VCaP (cell line): ENCODE measurements at regions not wholly inside any gene's neighbourhood (a gene's known extent, or its start where the extent isn't known, plus 50 kb on each side); places are given as distances from the start of the nearest gene placed in this dataset.

Experiments used
- H3K27ac ChIP-seq: fragments of 450-650 bp; 2 replicates; pipeline ENCODE4 v1.5.1; 2017
- TF ChIP-seq, protein P1 (sequence below): fragments of 450-650 bp; conservative IDR thresholded peaks from 2 replicates; pipeline ENCODE4 v1.5.1; 2017; ENCODE audit warnings: mild to moderate bottlenecking, moderate library complexity

DNA sequence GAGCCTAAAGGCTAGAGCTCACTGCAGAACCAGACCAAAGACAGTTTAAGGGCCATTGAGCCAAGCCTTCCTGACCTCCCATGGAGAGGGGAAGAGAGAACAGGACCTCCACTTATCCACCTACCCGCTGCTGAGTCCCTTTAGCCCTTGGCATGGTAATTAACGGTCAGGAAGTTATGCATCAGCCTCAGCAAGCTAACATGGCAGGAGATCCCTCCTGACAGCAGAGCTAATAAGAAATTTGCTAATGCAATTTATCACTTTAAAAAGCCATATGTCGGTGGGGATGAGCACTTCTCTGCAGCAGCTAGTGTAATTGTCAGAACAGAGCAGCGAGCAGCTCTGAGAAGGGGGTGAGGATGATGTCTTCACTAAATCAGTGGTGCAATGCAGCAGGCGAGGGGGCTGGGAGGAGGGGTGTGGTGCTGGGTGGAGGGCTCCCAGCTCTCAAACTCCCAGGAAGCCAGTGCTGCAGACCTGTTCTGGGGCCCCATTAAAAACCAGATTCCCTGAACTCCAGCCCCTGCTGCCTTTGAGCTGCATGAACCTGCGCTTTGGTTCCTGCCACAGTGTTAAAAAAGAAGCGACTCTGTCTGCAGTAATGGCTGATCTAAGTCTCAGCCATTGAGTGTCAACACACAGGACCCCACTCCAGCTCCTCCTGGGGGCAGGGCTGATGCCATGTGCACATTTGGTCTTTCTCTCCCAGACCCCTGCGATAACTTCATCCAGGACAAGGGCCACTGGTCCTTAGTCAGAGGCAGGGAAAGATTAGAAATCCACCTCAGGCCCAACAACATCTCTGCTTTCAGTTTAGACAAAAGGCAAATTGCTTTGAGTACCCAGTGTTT lies 63.0 kb upstream of the CALM2 start:
- no peak overlapping the region for H3K27ac ChIP-seq
- TF ChIP-seq, protein P1, sequence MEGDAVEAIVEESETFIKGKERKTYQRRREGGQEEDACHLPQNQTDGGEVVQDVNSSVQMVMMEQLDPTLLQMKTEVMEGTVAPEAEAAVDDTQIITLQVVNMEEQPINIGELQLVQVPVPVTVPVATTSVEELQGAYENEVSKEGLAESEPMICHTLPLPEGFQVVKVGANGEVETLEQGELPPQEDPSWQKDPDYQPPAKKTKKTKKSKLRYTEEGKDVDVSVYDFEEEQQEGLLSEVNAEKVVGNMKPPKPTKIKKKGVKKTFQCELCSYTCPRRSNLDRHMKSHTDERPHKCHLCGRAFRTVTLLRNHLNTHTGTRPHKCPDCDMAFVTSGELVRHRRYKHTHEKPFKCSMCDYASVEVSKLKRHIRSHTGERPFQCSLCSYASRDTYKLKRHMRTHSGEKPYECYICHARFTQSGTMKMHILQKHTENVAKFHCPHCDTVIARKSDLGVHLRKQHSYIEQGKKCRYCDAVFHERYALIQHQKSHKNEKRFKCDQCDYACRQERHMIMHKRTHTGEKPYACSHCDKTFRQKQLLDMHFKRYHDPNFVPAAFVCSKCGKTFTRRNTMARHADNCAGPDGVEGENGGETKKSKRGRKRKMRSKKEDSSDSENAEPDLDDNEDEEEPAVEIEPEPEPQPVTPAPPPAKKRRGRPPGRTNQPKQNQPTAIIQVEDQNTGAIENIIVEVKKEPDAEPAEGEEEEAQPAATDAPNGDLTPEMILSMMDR: no peak

DNA sequence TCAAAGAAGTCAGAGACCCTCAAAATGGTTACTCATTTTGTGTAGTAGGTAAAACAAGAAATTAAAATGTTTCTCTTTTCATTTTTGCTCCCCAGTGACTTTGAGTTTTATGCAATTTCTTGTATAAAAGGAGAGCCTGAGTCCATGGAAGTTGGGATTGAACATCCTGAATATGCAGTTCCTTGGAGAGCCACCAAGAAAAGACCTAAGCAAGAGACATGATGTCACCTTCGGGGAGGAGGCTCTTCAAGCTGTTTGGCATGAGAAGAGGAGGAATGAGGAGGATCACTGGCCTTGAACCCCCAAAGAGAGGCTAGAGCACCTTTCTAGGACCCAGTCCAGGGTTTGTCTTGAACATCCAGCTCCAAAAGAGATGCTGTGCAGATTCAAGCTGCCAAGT lies 62.3 kb upstream of the CALM2 start:
- TF ChIP-seq, protein P1: no peak
- no peak overlapping the region for H3K27ac ChIP-seq

DNA sequence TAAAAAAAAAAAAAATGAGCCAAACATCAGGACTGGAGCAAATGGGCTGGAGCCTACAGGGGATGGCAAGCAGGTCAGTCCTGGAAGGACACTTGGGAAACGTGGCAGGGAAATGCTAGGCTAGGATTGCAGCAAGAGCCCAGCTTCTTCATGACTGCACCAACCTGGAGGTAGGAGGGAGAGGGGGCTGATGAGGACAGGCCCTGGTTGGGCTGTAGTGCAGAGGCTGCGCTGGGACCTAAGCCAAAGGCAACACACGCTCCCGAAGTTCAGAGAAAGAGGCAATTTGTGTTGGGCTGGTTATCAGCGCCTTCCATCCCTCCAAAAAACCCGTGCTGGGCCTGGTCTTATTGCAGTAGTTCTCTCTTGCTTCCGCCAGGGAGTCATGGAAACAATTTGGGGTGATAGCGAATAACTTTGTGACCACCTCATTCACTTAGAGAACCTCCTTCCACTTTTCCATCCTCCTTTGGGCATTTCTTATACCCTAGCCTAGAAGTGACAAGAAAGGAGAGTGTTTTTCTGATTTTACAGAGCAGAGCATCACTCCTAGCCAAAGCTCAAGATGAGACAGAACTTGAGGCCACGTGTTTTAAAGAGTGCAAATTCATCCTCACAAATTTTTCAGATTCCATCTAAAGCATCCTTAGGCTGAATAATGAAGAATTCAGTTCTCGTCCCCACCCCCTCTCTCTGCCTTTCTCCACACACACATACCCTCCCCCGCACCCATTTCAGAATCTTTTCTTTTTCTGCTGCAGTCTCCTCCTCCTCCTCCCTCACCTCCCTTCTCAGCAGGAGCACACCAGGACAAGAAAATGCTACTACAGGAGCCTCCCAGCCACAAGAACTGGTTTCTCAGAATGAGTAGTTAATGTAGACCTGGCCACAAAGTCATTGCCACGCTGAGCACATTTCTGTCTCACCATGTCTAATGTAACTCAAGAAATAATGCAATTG lies 61.3 kb upstream of the CALM2 start:
- H3K27ac ChIP-seq: no peak overlapping the region
- TF ChIP-seq, protein P1: no peak

DNA sequence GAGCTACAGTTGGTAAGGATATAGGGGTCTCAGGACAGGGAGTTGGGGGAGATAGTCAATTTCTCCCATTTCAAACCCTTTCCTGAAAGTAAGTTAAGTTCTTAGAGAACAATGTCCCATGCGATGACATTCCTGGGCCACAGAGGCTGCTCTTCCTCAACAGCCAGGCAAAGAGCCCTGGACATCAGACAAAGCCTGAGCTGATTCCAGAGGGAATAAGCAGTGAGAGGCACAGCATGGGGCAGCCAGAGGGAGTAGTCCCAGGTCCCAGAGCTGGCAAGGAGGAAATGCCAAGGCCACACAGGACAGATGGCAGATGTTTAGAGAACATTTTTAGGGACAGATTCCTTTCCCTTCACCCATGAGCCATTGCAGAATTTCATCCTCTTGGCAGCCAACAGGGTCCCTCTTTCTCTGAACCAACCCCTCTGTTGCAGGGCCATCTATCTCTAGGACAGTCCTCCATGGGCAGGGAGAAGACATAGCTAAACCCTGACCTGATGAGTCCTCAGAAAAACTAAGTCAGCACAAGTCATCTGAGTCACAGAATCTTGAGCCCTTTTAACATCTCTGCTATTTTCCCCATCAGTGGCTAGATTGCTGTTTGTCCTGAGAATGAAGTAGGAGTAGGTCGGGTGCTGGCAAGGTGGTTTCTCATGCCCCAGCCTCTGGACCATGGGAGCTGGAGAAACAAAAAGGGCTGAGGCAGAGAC lies 60.3 kb upstream of the CALM2 start:
- H3K27ac ChIP-seq: no peak overlapping the region
- TF ChIP-seq, protein P1: no peak

DNA sequence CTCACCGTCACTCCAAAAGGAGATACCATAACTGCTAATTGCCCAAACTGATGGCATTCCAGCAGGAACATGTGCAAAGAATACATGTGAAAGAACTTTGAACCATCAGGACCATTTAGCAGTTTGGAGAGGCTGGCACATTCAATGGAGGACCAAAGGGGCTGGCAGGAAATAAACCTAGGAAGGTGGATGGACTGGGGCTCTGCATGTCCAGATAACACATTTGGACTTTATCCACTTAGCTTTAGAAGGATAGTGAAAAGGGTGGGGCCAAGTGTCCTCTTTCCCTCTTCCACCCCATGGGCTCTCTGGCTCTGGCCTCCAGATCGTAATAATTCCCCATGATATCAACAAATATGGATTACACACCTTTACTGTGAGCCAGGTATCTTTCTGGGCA lies 58.8 kb upstream of the CALM2 start:
- TF ChIP-seq, protein P1: no peak
- H3K27ac ChIP-seq: no peak overlapping the region

DNA sequence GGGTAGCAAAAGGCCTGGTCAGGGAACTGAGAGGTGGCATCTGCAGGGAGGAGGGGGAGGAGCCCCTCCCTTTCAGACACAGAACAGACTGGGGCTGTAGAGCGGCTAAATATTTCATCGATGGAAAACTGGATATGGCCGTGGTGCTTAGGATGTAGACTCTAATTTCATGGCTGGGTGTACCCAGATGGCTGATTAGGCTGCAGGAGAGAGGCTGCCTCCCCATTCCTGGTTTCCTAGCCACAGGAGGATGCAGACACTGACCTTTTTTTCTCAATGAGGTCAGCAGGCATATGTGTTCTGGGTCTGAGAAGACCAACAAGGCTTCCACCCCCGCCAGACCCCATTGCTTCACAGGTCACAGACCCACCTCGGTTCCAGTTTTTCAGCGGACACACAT lies 58.1 kb upstream of the CALM2 start:
- TF ChIP-seq, protein P1: no peak
- H3K27ac ChIP-seq: no peak overlapping the region
